MM.1S (cell line): ENCODE measurements at regions not wholly inside any gene's neighbourhood (a gene's known extent, or its start where the extent isn't known, plus 50 kb on each side); places are given as distances from the start of the nearest gene placed in this dataset.

Source experiments
- CTCF ChIP-seq: fragments of 300-600 bp; sonication (generic); IDR thresholded peaks from 2 replicates; pipeline ENCODE4 v1.5.1; 2016; ENCODE audit warnings: antibody characterized with exemption, low read length, mixed read lengths
- EZH2 ChIP-seq: fragments of 300-600 bp; sonication (generic); optimal IDR thresholded peaks from 2 replicates; pipeline ENCODE3; 2017; ENCODE audit warnings: low read depth, mild to moderate bottlenecking, antibody characterized with exemption, low read length, mixed read lengths
- EZH2phosphoT487 ChIP-seq: fragments of 300-600 bp; sonication (generic); IDR thresholded peaks from 2 replicates; pipeline ENCODE4 v1.6.1; 2018; ENCODE audit warnings: antibody characterized with exemption, low read length

GRCh38 chr20:30281584-30282197 lies 975.8 kb upstream of the DEFB115 start:
- no peak for TF ChIP-seq CTCF
- no peak for TF ChIP-seq EZH2
- no peak for TF ChIP-seq EZH2phosphoT487
